Esophagus squamous epithelium (tissue), 4 donors: ENCODE measurements at regions not wholly inside any gene's neighbourhood (a gene's known extent, or its start where the extent isn't known, plus 50 kb on each side); places are given as distances from the start of the nearest gene placed in this dataset.

Experiments
- POLR2A ChIP-seq, 4 donors: fragments of 450-650 bp; IDR thresholded peaks; one replicate each; pipeline ENCODE4 v1.6.1; 2017; ENCODE audit warnings: antibody characterized with exemption in 4 of 4, mild to moderate bottlenecking in 4 of 4, moderate library complexity in 3 of 4
- TF ChIP-seq, protein P1 (sequence below), 6 experiments: fragments of 450-650 bp in 4 of 6; fragments of 200-600 bp in 2 of 6; sonication (generic) in 2 of 6; IDR thresholded peaks; one replicate each; pipeline ENCODE4 v1.5.1; 2016 to 2019; ENCODE audit warnings: antibody characterized with exemption in 6 of 6, mild to moderate bottlenecking in 4 of 6, moderate library complexity in 4 of 6

GRCh38 chr20:6866741-6867140 lies 99.3 kb downstream of the BMP2 start:
- TF ChIP-seq, protein P1, sequence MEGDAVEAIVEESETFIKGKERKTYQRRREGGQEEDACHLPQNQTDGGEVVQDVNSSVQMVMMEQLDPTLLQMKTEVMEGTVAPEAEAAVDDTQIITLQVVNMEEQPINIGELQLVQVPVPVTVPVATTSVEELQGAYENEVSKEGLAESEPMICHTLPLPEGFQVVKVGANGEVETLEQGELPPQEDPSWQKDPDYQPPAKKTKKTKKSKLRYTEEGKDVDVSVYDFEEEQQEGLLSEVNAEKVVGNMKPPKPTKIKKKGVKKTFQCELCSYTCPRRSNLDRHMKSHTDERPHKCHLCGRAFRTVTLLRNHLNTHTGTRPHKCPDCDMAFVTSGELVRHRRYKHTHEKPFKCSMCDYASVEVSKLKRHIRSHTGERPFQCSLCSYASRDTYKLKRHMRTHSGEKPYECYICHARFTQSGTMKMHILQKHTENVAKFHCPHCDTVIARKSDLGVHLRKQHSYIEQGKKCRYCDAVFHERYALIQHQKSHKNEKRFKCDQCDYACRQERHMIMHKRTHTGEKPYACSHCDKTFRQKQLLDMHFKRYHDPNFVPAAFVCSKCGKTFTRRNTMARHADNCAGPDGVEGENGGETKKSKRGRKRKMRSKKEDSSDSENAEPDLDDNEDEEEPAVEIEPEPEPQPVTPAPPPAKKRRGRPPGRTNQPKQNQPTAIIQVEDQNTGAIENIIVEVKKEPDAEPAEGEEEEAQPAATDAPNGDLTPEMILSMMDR (IDR thresholded peaks at IDR 0.05) = no peak
- no peak for TF ChIP-seq POLR2A (IDR thresholded peaks at IDR 0.05)
